Vagina (tissue), 2 donors: ENCODE measurements at regions not wholly inside any gene's neighbourhood (a gene's known extent, or its start where the extent isn't known, plus 50 kb on each side); places are given as distances from the start of the nearest gene placed in this dataset.

Experiments used
- DNase-seq, 2 donors: peaks; one replicate each; pipeline ENCODE4 v3.0.0-alpha.2; 2017; ENCODE audit errors: extremely low spot score in 2 of 2
- H3K27ac ChIP-seq: fragments of 200-600 bp; sonication (generic); one replicate; pipeline ENCODE4 v1.5.1; 2019
- H3K27me3 ChIP-seq: fragments of 200-600 bp; sonication (generic); one replicate; pipeline ENCODE4 v1.5.1; 2019
- H3K36me3 ChIP-seq, 2 donors: fragments of 200-600 bp; sonication (generic); one replicate each; pipeline ENCODE4 v1.5.1; 2017 to 2019
- H3K4me1 ChIP-seq: fragments of 200-600 bp; sonication (generic); one replicate; pipeline ENCODE4 v1.5.1; 2019
- H3K4me3 ChIP-seq, 2 donors: fragments of 200-600 bp; sonication (generic); 1 replicate in 1 of 2; 2 replicates in 1 of 2; pipeline ENCODE4 v1.5.1; 2016 to 2019
- H3K9me3 ChIP-seq: fragments of 200-600 bp; sonication (generic); one replicate; pipeline ENCODE4 v1.5.1; 2019
- POLR2A ChIP-seq, 2 donors: fragments of 450-650 bp; IDR thresholded peaks; one replicate each; pipeline ENCODE4 v1.6.1; 2017; ENCODE audit warnings: antibody characterized with exemption in 2 of 2, mild to moderate bottlenecking in 2 of 2, moderate library complexity in 2 of 2
- POLR2AphosphoS5 ChIP-seq, 2 donors: sonication (generic); formaldehyde crosslinking; IDR thresholded peaks; one replicate each; pipeline ENCODE4 v1.9.0; 2017; ENCODE audit warnings: antibody characterized with exemption in 2 of 2, mild to moderate bottlenecking in 2 of 2, low read depth in 1 of 2; ENCODE audit not compliant: insufficient read depth in 1 of 2
- intact Hi-C: fragments of 100-400 bp; cut with DNase I; formaldehyde crosslinking; loops from one replicate; pipeline ENCODE4 v1.15.1; 2023
- TF ChIP-seq, protein P1 (sequence below), 3 experiments: fragments of 450-650 bp in 2 of 3; fragments of 200-600 bp in 1 of 3; sonication (generic) in 1 of 3; IDR thresholded peaks; one replicate each; pipeline ENCODE4 v1.5.1; 2017 to 2019; ENCODE audit warnings: antibody characterized with exemption in 3 of 3, mild to moderate bottlenecking in 2 of 3, moderate library complexity in 2 of 3

DNA sequence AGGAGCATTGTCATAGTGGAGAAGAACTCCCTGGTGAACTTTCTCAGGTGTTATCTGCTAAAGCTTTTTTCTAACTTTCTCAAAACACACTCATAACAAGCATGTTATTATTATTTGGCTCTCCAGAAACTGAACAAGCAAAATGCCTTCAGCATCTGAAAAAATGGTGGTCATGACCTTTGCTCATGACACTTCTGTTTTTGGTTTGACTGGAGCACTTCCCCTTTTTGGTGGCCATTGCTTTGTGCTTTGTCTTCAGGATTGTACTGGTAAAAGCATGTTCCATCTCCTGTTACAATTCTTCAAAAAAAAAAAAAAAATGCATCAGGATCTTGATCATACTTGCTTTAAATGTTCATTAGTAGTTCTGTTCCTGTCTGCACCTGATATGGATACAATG lies 1241.6 kb upstream of the USP15 start:
- Histone ChIP-seq H3K36me3 (no peaks in the 10 kb centered on the region), H3K4me1 (no peaks in the 10 kb centered on the region), H3K9me3 (no peaks in the 10 kb centered on the region), H3K4me3 (no peak overlapping the region), H3K27ac (no peak overlapping the region), H3K27me3 (no peaks in the 10 kb centered on the region)
- intact Hi-C loops, result no loop called here
- TF ChIP-seq, protein P1, sequence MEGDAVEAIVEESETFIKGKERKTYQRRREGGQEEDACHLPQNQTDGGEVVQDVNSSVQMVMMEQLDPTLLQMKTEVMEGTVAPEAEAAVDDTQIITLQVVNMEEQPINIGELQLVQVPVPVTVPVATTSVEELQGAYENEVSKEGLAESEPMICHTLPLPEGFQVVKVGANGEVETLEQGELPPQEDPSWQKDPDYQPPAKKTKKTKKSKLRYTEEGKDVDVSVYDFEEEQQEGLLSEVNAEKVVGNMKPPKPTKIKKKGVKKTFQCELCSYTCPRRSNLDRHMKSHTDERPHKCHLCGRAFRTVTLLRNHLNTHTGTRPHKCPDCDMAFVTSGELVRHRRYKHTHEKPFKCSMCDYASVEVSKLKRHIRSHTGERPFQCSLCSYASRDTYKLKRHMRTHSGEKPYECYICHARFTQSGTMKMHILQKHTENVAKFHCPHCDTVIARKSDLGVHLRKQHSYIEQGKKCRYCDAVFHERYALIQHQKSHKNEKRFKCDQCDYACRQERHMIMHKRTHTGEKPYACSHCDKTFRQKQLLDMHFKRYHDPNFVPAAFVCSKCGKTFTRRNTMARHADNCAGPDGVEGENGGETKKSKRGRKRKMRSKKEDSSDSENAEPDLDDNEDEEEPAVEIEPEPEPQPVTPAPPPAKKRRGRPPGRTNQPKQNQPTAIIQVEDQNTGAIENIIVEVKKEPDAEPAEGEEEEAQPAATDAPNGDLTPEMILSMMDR (IDR thresholded peaks at IDR 0.05), result no peak
- TF ChIP-seq POLR2A (IDR thresholded peaks at IDR 0.05) (no peak), POLR2AphosphoS5 (IDR thresholded peaks at IDR 0.05; ENCODE audit: insufficient read depth in 1 of 2, low read depth in 1 of 2) (no peak)
- no peak for DNase-seq

DNA sequence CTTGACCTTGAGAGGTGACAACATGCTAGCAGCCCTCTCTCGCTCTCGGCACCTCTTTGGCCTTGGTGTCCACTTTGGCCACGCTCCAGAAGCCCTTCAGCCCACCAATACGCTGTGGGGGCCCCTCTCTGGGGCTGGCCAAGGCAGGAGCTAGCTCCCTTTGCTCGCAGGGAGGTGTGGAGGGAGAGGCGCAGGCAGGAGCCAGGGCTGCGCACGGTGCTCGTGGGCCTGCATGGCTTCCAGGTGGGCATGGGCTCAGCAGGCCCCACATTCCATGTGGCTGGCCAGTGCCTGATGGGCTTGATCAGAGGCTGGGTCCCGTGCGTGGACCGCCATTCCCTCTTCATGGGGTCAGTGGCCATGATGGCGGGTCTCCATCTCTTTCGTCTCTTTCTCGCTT lies 1237.0 kb upstream of the USP15 start:
- no peaks in the 10 kb centered on the region for H3K4me1 ChIP-seq
- no peaks in the 10 kb centered on the region for H3K36me3 ChIP-seq

DNA sequence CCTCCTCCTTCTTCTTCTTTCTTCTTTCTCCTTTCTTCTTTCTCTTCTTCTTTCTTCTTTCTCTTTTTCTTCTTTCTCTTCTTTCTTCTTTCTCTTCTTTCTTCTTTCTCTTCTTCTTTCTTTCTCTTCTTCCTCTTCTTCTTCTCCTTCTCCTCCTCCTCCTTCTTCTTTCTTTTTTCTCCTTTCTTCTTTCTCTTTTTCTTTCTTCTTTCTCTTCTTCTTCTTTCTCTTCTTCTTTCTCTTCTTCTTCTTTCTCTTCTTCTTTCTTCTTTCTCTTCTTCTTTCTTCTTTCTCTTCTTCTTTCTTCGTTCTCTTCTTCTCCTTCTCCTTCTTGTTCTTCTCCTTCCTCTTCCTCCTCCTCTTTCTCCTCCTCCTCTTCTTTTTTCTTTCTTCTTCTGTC lies 1230.7 kb upstream of the USP15 start:
- H3K4me1 ChIP-seq, result no peaks in the 10 kb centered on the region
- TF ChIP-seq POLR2AphosphoS5 (IDR thresholded peaks at IDR 0.05; ENCODE audit: insufficient read depth in 1 of 2, low read depth in 1 of 2) (no peak), POLR2A (IDR thresholded peaks at IDR 0.05) (no peak)
- TF ChIP-seq, protein P1 (IDR thresholded peaks at IDR 0.05), result no peak
- intact Hi-C loops, result no loop called here

More for the DNA sequence above, 1237.0 kb upstream of the USP15 start:
- DNase-seq, result no peak
- Histone ChIP-seq H3K27ac (no peak overlapping the region), H3K4me3 (no peak overlapping the region), H3K27me3 (no peaks in the 10 kb centered on the region), H3K9me3 (no peaks in the 10 kb centered on the region)
- intact Hi-C loops, result no loop called here
- TF ChIP-seq, protein P1 (IDR thresholded peaks at IDR 0.05), result no peak
- TF ChIP-seq POLR2A (IDR thresholded peaks at IDR 0.05), result no peak
- TF ChIP-seq POLR2AphosphoS5 (IDR thresholded peaks at IDR 0.05; ENCODE audit: insufficient read depth in 1 of 2, low read depth in 1 of 2), result no peak

DNA sequence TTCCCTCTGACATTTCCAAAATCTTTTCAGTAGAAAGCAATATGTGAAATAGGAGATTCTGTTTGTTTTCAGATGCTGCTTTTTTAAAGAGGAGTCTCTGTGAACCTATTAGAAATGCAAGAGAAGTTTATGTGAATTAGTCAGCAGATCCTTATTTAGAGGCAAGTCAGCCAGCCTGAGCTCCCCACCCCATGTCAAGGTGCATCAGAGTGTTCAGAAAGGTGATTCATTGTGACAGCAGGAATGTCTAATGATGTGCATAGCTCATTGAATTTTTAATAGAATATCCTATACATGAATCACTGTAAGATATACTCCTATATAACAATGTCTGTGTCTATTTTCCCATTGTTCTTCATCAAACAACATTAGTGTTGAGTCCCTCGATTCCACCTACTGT lies 1222.4 kb upstream of the USP15 start:
- H3K9me3 ChIP-seq, result no peaks in the 10 kb centered on the region
- no peaks in the 10 kb centered on the region for H3K36me3 ChIP-seq
- no peaks in the 10 kb centered on the region for H3K4me1 ChIP-seq
- H3K27me3 ChIP-seq, result no peaks in the 10 kb centered on the region
- DNase-seq, result no peak
- intact Hi-C loops, result no loop called here
- no peak overlapping the region for H3K4me3 ChIP-seq
- TF ChIP-seq POLR2AphosphoS5 (IDR thresholded peaks at IDR 0.05; ENCODE audit: insufficient read depth in 1 of 2, low read depth in 1 of 2) (no peak), POLR2A (IDR thresholded peaks at IDR 0.05) (no peak)
- TF ChIP-seq, protein P1 (IDR thresholded peaks at IDR 0.05), result no peak
- H3K27ac ChIP-seq, result no peak overlapping the region

More for the DNA sequence above, 1230.7 kb upstream of the USP15 start:
- Histone ChIP-seq H3K4me3 (no peak overlapping the region), H3K9me3 (no peaks in the 10 kb centered on the region), H3K27me3 (no peaks in the 10 kb centered on the region), H3K27ac (no peak overlapping the region), H3K36me3 (no peaks in the 10 kb centered on the region)
- no peak for DNase-seq

DNA sequence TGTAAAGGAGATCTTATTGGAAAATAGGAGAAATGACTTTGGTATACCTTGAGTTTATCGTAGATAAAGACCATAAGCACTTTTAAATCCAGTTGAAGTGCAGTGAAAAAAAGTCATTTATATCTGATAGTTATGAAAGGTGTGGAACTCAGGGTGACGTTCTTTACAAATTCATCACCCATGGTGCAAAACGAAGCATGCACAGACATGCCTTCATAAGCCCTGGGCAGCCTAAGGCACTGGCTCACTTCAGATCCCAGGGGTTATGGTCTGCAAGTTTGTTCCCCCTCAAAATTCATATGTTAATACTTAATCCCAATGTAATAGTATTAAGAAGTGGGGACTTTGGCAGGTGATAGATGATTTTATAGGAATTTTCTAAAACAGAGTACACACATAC lies 1216.4 kb upstream of the USP15 start:
- intact Hi-C loops, result no loop called here
- no peaks in the 10 kb centered on the region for H3K27me3 ChIP-seq
- TF ChIP-seq POLR2A (IDR thresholded peaks at IDR 0.05) (no peak), POLR2AphosphoS5 (IDR thresholded peaks at IDR 0.05; ENCODE audit: insufficient read depth in 1 of 2, low read depth in 1 of 2) (no peak)
- TF ChIP-seq, protein P1 (IDR thresholded peaks at IDR 0.05), result no peak

More for the DNA sequence above, 1216.4 kb upstream of the USP15 start:
- DNase-seq, result no peak
- H3K9me3 ChIP-seq, result no peaks in the 10 kb centered on the region
- no peak overlapping the region for H3K27ac ChIP-seq
- no peak overlapping the region for H3K4me3 ChIP-seq
- no peaks in the 10 kb centered on the region for H3K36me3 ChIP-seq
- no peaks in the 10 kb centered on the region for H3K4me1 ChIP-seq
